ENCODE measurements at regions not wholly inside any gene's neighbourhood (a gene's known extent, or its start where the extent isn't known, plus 50 kb on each side); places are given as distances from the start of the nearest gene placed in this dataset.
"Not testable (repeated sequence)": the region's sequence is repeated elsewhere in the genome, so short reads cannot be mapped to it uniquely, and the experiment has no call there.

- ATAC-seq: no peak
- no peak for DNase-seq
- intact Hi-C loops (cut with DNase I, micrococcal nuclease): no loop called here
Measured at GRCh38 chr20:22826306-22827230, 208.5 kb upstream of the SSTR4 start.

DNA sequence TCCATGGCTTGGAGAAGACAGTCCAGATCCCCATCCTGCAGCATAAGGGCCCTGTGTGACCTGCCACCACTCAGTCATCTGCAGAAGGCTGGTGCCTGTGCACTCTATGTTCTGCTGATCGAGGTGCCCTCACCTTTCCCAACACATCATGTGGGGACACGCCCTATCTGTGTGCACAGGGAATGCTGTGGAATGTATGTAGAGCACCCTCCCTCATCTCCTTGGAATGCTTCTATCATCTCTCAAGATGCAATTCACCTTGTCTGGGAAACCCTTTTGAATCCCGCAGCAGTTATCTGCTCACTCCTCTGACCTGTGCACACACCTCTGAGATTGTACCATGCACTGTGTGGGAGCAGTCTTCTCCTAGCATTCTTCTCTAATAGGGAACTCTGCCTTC lies 207.2 kb upstream of the SSTR4 start:
- intact Hi-C loops (cut with DNase I, micrococcal nuclease): no loop called here
- DNase-seq (no peak), ATAC-seq (no peak)

- DNase-seq: no peak
- intact Hi-C loops (cut with DNase I, micrococcal nuclease): no loop called here
- no peak for ATAC-seq
Measured at GRCh38 chr20:22829356-22829755, 205.8 kb upstream of the SSTR4 start.

DNA sequence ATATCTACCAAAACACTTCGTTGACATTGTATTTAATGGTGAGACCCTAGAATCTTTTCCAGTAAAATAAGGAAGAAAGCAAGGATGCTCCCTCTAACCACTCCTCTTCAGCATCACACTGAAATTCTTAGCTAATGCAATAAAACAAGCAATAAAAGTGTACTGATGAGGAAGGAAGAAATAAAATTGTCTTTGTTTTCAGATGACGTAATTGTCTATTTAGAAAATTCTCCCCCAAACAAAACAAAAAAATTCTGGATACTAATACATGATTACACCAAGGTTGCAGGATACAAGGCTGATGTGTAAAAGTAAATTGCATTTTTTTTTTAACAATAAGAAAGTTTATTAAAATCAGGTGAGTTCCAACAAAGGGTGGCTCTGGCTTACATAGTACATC lies 205.0 kb upstream of the SSTR4 start:
- no peak for ATAC-seq
- DNase-seq: no peak
- intact Hi-C loops (cut with DNase I, micrococcal nuclease): no loop called here

DNA sequence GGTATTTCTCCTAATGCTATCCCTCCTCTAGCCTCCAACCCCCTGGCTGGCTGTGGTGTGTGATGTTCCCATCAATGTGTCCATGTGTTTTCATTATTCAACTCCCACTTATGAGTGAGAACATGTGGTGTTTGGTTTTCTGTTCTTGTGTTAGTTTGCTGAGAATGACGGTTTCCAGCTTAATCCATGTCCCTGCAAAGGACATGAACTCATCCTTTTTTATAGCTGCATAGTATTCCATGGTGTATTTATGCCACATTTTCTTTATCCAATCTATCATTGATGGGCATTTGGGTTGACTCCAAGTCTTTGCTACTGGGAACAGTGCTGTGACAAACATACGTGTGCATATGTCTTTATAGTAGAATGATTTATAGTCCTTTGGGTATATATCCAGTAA lies 204.4 kb upstream of the SSTR4 start:
- intact Hi-C loops (cut with DNase I, micrococcal nuclease); DNase-seq; ATAC-seq: not testable (repeated sequence)

DNA sequence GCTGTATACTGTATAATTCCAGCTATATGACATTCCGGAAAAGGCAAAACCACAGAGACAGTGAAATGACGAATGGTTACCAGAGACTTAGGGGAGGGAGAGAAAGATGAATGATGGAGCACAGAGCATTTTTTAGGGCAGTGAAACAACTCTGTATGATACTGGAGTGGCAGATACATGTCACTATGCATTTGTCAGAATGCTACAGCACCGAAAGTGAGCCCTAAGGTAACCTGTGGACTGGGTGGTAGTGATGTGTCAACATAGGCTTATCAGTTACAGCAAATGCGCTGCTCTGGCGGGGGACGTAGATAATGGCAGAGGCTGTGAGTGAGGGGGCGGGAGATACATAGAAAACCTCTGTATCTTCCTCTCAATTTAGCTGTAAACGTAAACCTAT lies 201.3 kb upstream of the SSTR4 start:
- ATAC-seq (no peak), DNase-seq (no peak)
- intact Hi-C loops (cut with DNase I, micrococcal nuclease): no loop called here

DNA sequence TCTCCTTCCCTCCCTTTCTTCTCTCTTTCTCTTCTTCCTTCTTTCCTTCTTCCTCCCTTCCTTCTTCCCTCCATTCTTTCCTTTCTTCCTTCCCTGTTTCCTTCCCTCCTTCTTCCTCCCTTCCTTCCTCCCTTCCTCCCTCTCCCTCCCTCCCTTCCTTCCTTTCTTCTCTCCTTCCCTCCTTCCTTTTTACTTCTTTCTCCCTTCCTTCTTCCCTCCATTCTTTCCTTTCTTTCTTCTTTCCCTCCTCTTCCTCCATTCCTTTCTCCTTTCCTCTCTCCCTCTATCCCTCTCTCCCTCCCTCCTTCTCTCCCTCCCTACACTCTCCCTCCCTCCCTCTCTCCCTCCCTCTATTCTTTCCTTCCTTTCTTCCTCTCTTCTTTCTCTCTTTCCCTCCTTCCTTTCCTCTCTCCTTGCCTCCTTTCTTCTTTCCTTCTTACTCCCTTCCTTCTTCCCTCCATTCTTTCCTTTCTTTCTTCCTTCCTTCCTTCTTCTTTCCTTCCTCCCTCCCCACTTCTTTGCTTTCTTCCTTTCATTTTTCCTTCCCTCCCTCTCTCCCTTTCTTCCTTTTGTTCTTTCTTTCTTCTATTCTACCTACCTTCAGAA lies 200.4 kb upstream of the SSTR4 start:
- DNase-seq (no peak), ATAC-seq (no peak)
- intact Hi-C loops (cut with DNase I, micrococcal nuclease): no loop called here

- intact Hi-C loops (cut with DNase I, micrococcal nuclease): no loop called here
- DNase-seq (no peak), ATAC-seq (no peak)
Measured at GRCh38 chr20:22836211-22836610, 198.9 kb upstream of the SSTR4 start.

GRCh38 chr20:22836877-22837276 lies 198.2 kb upstream of the SSTR4 start:
- no peak for DNase-seq
- no peak for ATAC-seq
- intact Hi-C loops (cut with DNase I, micrococcal nuclease): no loop called here

GRCh38 chr20:22838001-22838400 lies 197.1 kb upstream of the SSTR4 start:
- intact Hi-C loops (cut with DNase I, micrococcal nuclease): no loop called here
- ATAC-seq (no peak), DNase-seq (no peak)

- DNase-seq (no peak), ATAC-seq (no peak)
- intact Hi-C loops (cut with DNase I, micrococcal nuclease): no loop called here
Measured at GRCh38 chr20:22841846-22842245, 193.3 kb upstream of the SSTR4 start.

GRCh38 chr20:22842793-22843192 lies 192.3 kb upstream of the SSTR4 start:
- intact Hi-C loops (cut with DNase I, micrococcal nuclease): no loop called here
- DNase-seq (no peak), ATAC-seq (no peak)

- intact Hi-C loops (cut with DNase I, micrococcal nuclease): no loop called here
- no peak for DNase-seq
- no peak for ATAC-seq
Measured at GRCh38 chr20:22844959-22845358, 190.2 kb upstream of the SSTR4 start.

DNA sequence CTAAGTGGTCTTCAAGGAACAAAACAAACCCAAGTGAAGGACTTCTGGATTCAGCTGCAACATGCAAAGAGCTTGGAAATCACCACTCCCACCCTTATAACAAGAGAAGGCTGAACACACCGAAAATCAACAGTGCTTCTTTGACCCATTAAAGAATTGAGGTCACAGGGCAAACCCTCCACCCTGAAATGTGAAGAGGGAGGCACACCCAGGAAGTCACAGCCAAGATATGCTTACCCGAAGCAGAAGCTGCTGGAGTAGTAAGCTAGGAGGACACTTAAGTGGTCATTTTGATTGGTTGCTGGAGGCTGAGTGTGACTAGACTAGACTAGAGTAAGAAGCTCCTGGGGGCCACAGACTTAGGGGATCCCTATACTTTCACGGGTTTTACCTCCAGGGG lies 188.2 kb upstream of the SSTR4 start:
- no peak for ATAC-seq
- intact Hi-C loops (cut with DNase I, micrococcal nuclease): no loop called here
- no peak for DNase-seq

GRCh38 chr20:22848364-22848763 lies 186.7 kb upstream of the SSTR4 start:
- intact Hi-C loops (cut with DNase I, micrococcal nuclease): no loop called here
- DNase-seq: no peak
- ATAC-seq: no peak

GRCh38 chr20:22851679-22852346 lies 183.3 kb upstream of the SSTR4 start:
- peak in 1 of 2 donors; percentile 7 for DNase-seq
- intact Hi-C loops (cut with DNase I, micrococcal nuclease); ATAC-seq: not testable (repeated sequence)

DNA sequence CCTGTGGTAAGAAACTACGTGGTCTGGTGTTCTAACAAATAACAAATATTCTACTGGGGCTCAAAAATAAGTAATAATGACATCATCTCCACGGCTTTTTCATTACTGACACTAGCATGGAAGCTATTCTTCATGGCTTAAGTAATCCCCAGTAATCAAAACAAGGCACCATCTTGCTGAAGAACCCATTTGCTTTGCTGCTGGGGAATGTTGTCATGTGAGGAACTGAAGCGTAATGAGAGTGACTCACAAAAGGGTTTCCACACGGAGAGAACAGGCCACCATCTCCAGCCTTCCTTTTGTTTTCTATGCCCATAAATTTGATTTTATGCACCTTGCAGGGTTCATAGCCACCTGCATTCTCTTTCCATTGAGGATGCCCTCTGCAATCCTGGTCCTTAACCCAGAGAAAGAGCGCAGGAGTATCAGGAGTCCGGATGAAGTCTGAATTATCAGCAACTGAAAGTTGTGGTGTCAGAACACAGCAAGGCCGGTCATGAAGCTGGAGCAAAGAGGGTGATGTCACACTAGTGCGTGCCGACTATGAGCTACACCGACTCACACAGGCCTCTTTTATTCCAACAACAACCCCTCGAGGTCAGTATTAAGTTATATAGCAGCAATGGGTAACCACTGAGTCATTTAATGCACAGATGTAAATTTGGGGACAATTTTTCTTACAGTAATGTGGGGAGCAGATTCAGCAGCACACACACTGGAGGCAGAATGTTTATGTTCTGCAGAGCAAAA lies 173.7 kb upstream of the SSTR4 start:
- ATAC-seq (no peak), DNase-seq (no peak)
- intact Hi-C loops (cut with DNase I, micrococcal nuclease): no loop called here

GRCh38 chr20:22861990-22862389 lies 173.1 kb upstream of the SSTR4 start:
- intact Hi-C loops (cut with DNase I, micrococcal nuclease): no loop called here
- DNase-seq (no peak), ATAC-seq (no peak)

DNA sequence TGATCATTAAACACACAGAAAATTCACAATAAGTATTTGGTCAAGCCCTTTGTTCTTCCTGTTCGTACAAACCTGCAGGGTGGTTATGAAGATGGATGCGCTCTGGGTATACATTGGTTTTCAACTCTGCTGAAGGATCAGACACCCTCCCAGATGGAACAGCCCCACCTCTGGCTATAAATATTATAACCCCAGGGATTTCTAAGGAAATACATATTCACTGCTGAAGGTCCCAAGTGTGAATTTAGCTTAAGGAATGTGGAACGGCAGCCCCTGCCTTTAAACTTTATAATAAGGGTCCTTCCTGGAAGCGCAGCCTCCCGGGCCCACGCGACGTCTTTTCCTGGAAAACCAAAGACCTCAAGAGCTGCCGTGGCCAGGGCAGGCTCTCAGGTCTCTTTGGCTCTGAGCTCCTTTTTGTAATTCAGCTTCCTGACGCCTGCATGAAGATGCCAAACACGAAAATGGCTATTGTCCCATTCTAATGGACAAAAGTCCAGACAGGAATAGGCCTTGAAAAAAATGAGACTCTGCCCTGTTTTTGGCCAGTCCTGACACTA lies 172.4 kb upstream of the SSTR4 start:
- DNase-seq (no peak), ATAC-seq (no peak)
- intact Hi-C loops (cut with DNase I, micrococcal nuclease): no loop called here
